Pancreas (tissue), 10 donors: ENCODE measurements at regions not wholly inside any gene's neighbourhood (a gene's known extent, or its start where the extent isn't known, plus 50 kb on each side); places are given as distances from the start of the nearest gene placed in this dataset.

ENCODE experiments used
- ATAC-seq, 4 donors: fragments of 200-7000 bp; cut with Tn5 transposase; one replicate each; pipeline versions ENCODE4 v1.8.0 to v1.9.1; 2020; ENCODE audit warnings: mild to moderate bottlenecking in 4 of 4, moderate library complexity in 4 of 4
- DNase-seq, 6 donors: peaks; one replicate each; pipeline ENCODE4 v3.0.0-alpha.2; 2020
- FAIRE-seq: peaks from 2 replicates; lab custom pipeline; 2012; peaks lifted over from hg19 to GRCh38; lab: Jason Lieb, UNC
- H3K27ac ChIP-seq, 4 donors: fragments of 200-600 bp; sonication (generic); 1 replicate in 3 of 4; 2 replicates in 1 of 4; pipeline versions ENCODE4 v1.5.0 to v1.8.0; 2020
- H3K27me3 ChIP-seq, 4 donors: fragments of 200-600 bp; one replicate each; pipeline ENCODE4 v1.8.0; 2021
- H3K36me3 ChIP-seq, 3 donors: fragments of 200-600 bp; sonication (generic) in 1 of 3; one replicate each; pipeline versions ENCODE4 v1.5.0 to v1.8.0; 2020 to 2021
- H3K4me1 ChIP-seq, 3 donors: fragments of 200-600 bp; one replicate each; pipeline ENCODE4 v1.8.0; 2021
- H3K4me3 ChIP-seq, 4 donors: fragments of 200-600 bp; sonication (generic) in 2 of 4; one replicate each; pipeline versions ENCODE4 v1.5.0 to v1.8.0; 2020 to 2021
- H3K9me3 ChIP-seq, 4 donors: fragments of 200-600 bp; one replicate each; pipeline ENCODE4 v1.8.0; 2021
- WGBS, 2 donors: extraction: QIAGEN DNeasy Blood & Tissue Kit; methylation state at CpG; one replicate each; pipeline ENCODE4 v1.1.7; 2013; 5-methylcytosine and 5-hydroxymethylcytosine counted together
- intact Hi-C, 3 donors: fragments of 100-400 bp; cut with DNase I; formaldehyde crosslinking; loops; one replicate each; pipeline versions ENCODE4 v1.11.1 to v1.14.2; 2022
- TF ChIP-seq, protein P1 (sequence below), 4 donors: fragments of 200-600 bp; sonication (generic) in 3 of 4; IDR thresholded peaks; one replicate each; pipeline versions ENCODE4 v1.5.0 to v1.8.0; 2021; ENCODE audit warnings: antibody characterized with exemption in 4 of 4
- donor health status: healthy with polysubstance abuse.
- donor health status: DM: no; HTN: no; CAD: no; lungs with moderate emphysema.
- donor health status: DM: no; HTN: no; CAD: no.
- donor health status: control.
- donor health status: control.
- donor health status: Bipolar disorder and iron deficiency.
- donor health status: DM: yes; HTN: yes; CAD: no.
- donor health status: DM: no; HTN: no; CAD: no.
- donor health status: DM: no; HTN: no; CAD: no.
- donor health status: DM: yes; HTN: yes; CAD: no.

DNA sequence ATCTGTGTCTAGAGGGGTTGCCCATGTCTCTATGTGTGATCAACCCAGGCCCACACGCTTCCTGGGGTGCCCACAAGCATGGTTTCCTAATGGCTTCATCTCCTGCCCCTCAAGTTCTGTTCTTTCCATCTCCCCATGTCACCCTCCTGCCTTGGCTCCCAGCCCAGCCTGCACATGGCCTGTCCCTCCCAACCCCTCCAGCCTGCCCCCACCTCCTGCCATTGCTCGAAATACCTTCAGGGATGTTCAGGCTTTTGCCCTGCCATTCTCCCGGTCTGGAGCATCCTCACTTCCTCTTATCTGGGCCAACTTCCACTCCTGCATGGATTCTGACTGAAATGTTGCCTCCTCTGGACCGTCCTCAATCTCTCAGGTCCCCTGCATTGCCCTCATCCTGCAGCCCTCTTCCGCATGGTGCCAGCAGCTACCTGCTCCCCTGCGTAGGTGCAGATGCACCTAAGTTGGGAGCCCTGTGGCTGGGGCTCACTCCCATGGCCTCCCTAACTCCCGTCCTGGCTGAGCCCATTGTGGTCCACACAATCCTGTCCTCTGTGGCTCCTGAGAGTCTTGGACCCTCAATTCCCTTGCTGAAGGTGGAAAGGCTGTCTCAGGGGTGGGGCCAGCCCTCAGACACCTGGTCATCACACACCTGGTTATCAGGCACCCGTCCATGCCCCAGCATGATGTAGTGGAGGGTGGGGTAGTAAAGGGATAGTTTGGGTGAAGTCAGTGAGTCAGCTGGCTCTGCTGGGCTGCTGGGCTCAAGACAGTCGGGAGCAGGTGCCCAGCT lies 152.1 kb downstream of the URI1 start:
- Histone ChIP-seq H3K36me3 (no peaks in the 10 kb centered on the region), H3K27ac (no peak overlapping the region), H3K27me3 (no peaks in the 10 kb centered on the region), H3K4me3 (no peak overlapping the region), H3K9me3 (no peaks in the 10 kb centered on the region), H3K4me1 (no peaks in the 10 kb centered on the region)
- FAIRE-seq (no peak), ATAC-seq (no peak), DNase-seq (no peak)
- WGBS, 2 donors, result 79 to 81% methylated on average over 9 of the region's 9 CpGs
- TF ChIP-seq, protein P1, sequence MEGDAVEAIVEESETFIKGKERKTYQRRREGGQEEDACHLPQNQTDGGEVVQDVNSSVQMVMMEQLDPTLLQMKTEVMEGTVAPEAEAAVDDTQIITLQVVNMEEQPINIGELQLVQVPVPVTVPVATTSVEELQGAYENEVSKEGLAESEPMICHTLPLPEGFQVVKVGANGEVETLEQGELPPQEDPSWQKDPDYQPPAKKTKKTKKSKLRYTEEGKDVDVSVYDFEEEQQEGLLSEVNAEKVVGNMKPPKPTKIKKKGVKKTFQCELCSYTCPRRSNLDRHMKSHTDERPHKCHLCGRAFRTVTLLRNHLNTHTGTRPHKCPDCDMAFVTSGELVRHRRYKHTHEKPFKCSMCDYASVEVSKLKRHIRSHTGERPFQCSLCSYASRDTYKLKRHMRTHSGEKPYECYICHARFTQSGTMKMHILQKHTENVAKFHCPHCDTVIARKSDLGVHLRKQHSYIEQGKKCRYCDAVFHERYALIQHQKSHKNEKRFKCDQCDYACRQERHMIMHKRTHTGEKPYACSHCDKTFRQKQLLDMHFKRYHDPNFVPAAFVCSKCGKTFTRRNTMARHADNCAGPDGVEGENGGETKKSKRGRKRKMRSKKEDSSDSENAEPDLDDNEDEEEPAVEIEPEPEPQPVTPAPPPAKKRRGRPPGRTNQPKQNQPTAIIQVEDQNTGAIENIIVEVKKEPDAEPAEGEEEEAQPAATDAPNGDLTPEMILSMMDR (IDR thresholded peaks at IDR 0.05), result no peak
- intact Hi-C loops, result no loop called here

DNA sequence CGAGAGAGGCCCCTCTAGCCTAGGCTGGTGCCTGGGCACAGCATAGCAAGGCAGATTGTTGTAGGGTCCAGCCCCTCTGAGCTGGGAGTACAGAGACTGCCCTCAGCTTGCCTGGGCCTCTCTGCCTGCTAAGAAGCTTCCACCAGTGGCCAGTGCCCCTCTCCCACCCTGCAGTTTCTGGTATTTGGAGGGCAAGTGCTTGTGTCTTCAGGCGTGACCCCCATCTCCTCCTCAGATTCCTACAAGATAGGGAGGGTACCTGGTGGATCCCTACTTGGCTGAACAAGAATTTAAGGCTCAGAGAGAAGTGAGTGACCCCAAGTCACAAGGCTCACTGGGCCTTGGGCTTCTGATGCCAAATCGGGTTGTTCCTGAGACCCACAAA lies 152.7 kb downstream of the URI1 start:
- intact Hi-C loops, result no loop called here
- FAIRE-seq, result no peak

DNA sequence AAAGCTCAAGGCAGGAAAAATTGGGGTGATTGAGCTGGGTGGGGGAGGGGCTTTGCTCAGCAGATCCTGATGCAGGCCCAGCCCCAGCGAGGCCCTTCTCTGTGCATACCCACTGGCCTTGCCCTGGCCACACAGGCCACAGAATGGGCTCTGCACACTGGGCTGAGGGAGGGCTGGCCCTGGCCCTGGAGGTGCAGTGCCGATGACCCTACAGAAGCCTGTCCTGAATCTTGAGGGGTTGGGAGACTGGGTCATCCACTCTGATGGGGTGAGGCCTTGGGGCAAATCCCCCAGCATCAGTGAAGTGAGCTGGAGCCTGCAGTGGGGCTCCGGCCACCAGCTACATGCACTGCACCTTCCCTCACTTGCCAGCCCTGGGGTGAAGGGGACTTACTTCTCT lies 153.1 kb downstream of the URI1 start:
- FAIRE-seq (no peak), DNase-seq (no peak), ATAC-seq (no peak)
- Histone ChIP-seq H3K36me3 (no peaks in the 10 kb centered on the region), H3K27me3 (no peaks in the 10 kb centered on the region), H3K27ac (no peak overlapping the region), H3K9me3 (no peaks in the 10 kb centered on the region), H3K4me1 (no peaks in the 10 kb centered on the region), H3K4me3 (no peak overlapping the region)
- intact Hi-C loops, result no loop called here
- WGBS, 2 donors, result 81 to 91% methylated on average over 3 of the region's 3 CpGs
- TF ChIP-seq, protein P1 (IDR thresholded peaks at IDR 0.05), result no peak

More for the DNA sequence above, 152.7 kb downstream of the URI1 start:
- ATAC-seq (no peak), DNase-seq (no peak)
- Histone ChIP-seq H3K4me3 (no peak overlapping the region), H3K4me1 (no peaks in the 10 kb centered on the region), H3K27me3 (no peaks in the 10 kb centered on the region), H3K27ac (no peak overlapping the region), H3K36me3 (no peaks in the 10 kb centered on the region), H3K9me3 (no peaks in the 10 kb centered on the region)
- TF ChIP-seq, protein P1 (IDR thresholded peaks at IDR 0.05), result no peak
- WGBS, 2 donors, result 72 to 92% methylated on average over 3 of the region's 3 CpGs

DNA sequence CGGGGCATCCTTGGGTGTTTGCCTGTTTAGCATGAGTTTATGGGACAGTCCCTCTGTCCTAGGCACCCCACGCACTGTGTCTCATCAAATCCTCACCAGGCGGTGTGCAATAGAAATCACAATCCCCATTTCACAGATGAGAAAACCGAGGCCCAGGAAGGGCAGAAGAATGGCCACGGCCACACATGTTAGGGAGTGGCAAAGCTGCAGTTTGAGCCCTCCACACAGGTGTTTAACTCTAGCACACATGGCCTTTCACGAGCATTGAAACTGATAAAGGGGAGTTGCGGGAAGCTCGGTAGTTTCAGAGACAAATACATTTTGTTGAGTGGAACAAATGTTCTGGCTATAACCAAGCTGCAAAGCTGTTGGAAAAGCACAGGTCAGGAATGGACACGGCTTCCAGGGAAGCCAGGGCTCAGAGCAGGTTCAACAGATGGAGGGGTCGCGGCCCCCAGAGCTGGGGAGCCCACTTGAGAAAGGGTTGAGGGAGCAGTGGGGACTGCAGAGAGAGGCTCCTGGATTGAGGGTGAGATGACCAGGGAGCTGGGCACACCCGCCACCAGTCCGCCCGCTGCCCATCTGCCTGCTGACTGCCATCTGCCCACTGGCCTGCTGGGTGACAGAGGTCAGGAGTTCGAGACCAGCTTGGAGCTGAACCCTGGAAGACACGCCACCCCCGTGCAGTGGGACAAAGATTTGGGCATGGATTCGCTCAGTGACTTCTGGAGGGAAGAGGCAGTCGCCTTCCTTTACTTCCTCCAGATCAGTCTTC lies 154.7 kb downstream of the URI1 start:
- intact Hi-C loops, result no loop called here
- ATAC-seq, result no peak
- 75 to 82% methylated on average over 19 of the region's 19 CpGs for WGBS, 2 donors
- Histone ChIP-seq H3K4me3 (no peak overlapping the region), H3K27ac (no peak overlapping the region), H3K36me3 (no peaks in the 10 kb centered on the region), H3K4me1 (no peaks in the 10 kb centered on the region), H3K27me3 (no peaks in the 10 kb centered on the region), H3K9me3 (no peaks in the 10 kb centered on the region)
- TF ChIP-seq, protein P1 (IDR thresholded peaks at IDR 0.05), result no peak
- no peak for DNase-seq
- no peak for FAIRE-seq
